ENCODE measurements at regions not wholly inside any gene's neighbourhood (a gene's known extent, or its start where the extent isn't known, plus 50 kb on each side); places are given as distances from the start of the nearest gene placed in this dataset.

- TF ChIP-seq, protein P1, sequence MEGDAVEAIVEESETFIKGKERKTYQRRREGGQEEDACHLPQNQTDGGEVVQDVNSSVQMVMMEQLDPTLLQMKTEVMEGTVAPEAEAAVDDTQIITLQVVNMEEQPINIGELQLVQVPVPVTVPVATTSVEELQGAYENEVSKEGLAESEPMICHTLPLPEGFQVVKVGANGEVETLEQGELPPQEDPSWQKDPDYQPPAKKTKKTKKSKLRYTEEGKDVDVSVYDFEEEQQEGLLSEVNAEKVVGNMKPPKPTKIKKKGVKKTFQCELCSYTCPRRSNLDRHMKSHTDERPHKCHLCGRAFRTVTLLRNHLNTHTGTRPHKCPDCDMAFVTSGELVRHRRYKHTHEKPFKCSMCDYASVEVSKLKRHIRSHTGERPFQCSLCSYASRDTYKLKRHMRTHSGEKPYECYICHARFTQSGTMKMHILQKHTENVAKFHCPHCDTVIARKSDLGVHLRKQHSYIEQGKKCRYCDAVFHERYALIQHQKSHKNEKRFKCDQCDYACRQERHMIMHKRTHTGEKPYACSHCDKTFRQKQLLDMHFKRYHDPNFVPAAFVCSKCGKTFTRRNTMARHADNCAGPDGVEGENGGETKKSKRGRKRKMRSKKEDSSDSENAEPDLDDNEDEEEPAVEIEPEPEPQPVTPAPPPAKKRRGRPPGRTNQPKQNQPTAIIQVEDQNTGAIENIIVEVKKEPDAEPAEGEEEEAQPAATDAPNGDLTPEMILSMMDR (conservative IDR thresholded peaks at IDR 0.05; ENCODE audit: low read depth, low read length), result no peak
- TF ChIP-seq EZH2 (IDR thresholded peaks at IDR 0.05; ENCODE audit: low read length, unreplicated experiment) (no peak), EZH2phosphoT487 (IDR thresholded peaks at IDR 0.05; ENCODE audit: borderline replicate concordance, low read length) (no peak)
Measured at GRCh38 chr2:144666032-144666431, 146.1 kb upstream of the ZEB2 start.

Data from PC-3 (cell line).